Spleen (tissue), 7 donors: ENCODE measurements at regions not wholly inside any gene's neighbourhood (a gene's known extent, or its start where the extent isn't known, plus 50 kb on each side); places are given as distances from the start of the nearest gene placed in this dataset.

Experiments
- POLR2A ChIP-seq, 3 donors: fragments of 450-650 bp; IDR thresholded peaks; one replicate each; pipeline ENCODE4 v1.5.1; 2017; ENCODE audit warnings: antibody characterized with exemption in 3 of 3, mild to moderate bottlenecking in 1 of 3
- TF ChIP-seq, protein P1 (sequence below), 11 experiments: fragments of 200-600 bp in 7 of 11; fragments of 450-650 bp in 4 of 11; sonication (generic) in 4 of 11; IDR thresholded peaks in 8 of 11; conservative IDR thresholded peaks in 3 of 11; 1 replicate in 7 of 11; 2 replicates in 4 of 11; pipeline versions ENCODE4 v1.4.0 to v1.8.0; 2016 to 2021; ENCODE audit warnings: antibody characterized with exemption in 11 of 11, inconsistent platforms in 4 of 11, mild to moderate bottlenecking in 1 of 11
- donor health status: DM: no; HTN: no; CAD: no; lungs with moderate emphysema.
- donor health status: DM: no; HTN: no; CAD: no.
- donor health status: DM: no; HTN: no; CAD: no.

DNA sequence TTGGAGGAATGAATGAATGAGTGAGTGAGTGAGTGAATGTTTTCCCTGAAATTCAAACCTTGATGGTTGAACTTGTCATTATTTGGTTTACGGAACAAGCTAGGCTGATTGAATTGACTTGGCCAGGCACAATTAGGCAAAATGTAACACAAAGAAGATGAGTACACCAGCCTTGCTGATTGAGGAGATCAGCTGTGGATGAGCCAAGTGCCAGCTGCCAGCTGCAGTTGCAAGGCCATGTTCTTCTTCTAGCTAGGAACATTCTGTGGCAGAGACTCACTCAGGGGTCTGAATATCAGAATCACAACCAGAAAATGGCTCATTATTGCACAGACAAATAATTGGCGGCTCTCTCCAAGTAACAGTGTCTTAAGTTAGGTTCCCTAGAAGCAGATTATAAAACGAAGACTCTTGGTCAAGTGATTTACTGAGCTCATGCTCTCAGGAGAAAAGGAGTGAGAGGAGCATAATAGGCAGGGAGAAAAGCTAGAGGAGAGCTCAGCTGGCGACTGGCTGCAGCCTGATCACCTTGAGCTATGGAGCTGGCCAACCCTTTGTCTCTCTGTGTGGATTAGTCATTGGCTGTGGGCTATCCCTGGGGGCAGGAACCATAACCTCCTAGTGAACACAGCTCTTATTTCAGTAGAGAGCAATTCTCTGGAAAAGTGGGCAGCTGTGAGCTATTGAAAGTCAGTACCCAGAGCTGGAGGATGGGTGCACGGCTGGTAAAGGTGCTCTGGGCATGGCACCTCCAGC is 225.3 kb upstream of the SERP2 start:
- TF ChIP-seq, protein P1, sequence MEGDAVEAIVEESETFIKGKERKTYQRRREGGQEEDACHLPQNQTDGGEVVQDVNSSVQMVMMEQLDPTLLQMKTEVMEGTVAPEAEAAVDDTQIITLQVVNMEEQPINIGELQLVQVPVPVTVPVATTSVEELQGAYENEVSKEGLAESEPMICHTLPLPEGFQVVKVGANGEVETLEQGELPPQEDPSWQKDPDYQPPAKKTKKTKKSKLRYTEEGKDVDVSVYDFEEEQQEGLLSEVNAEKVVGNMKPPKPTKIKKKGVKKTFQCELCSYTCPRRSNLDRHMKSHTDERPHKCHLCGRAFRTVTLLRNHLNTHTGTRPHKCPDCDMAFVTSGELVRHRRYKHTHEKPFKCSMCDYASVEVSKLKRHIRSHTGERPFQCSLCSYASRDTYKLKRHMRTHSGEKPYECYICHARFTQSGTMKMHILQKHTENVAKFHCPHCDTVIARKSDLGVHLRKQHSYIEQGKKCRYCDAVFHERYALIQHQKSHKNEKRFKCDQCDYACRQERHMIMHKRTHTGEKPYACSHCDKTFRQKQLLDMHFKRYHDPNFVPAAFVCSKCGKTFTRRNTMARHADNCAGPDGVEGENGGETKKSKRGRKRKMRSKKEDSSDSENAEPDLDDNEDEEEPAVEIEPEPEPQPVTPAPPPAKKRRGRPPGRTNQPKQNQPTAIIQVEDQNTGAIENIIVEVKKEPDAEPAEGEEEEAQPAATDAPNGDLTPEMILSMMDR (IDR thresholded peaks at IDR 0.05 in 8 of 11, conservative IDR thresholded peaks at IDR 0.05 in 3 of 11): no peak
- no peak for TF ChIP-seq POLR2A (IDR thresholded peaks at IDR 0.05)
